IMR-90 (cell line): ENCODE measurements at regions not wholly inside any gene's neighbourhood (a gene's known extent, or its start where the extent isn't known, plus 50 kb on each side); places are given as distances from the start of the nearest gene placed in this dataset.

Experiments
- ATAC-seq: fragments of 200-7000 bp; cut with Tn5 transposase; 2 replicates; pipeline ENCODE4 v1.9.1; 2020; ENCODE audit warnings: low read depth, mild to moderate bottlenecking, moderate library complexity
- BruUV-seq: library from RNA; stranded (reverse); fragments of 400-500 nt; replicated peaks from 2 replicates; lab custom pipeline; 2021; lab: Mats Ljungman, UMichigan
- CTCF ChIA-PET: fragments of 300-600 bp; formaldehyde crosslinking; extraction: SDS; loops from one replicate; lab custom pipeline; 2021; ENCODE audit warnings: antibody characterized with exemption; lab: Yijun Ruan, JAX
- POLR2A ChIA-PET: fragments of 300-600 bp; sonication (Branson Sonifier 250); formaldehyde crosslinking; loops from one replicate; lab custom pipeline; 2022; ENCODE audit warnings: antibody characterized with exemption; ENCODE audit not compliant: unreplicated experiment; lab: Charles Lee
- DNase-seq: peaks from one replicate; pipeline ENCODE4 v3.0.0; 2013
- H2AFZ ChIP-seq: replicated peaks from 2 replicates; pipeline ENCODE3; 2013; ENCODE audit warnings: low read length, mild to moderate bottlenecking; ENCODE audit not compliant: poor library complexity
- H2AK5ac ChIP-seq: 2 replicates; pipeline ENCODE4 v1.6.1; 2013; ENCODE audit warnings: low read depth, low read length, inconsistent platforms
- H2AK9ac ChIP-seq: replicated peaks from 2 replicates; pipeline ENCODE3; 2013; ENCODE audit warnings: mild to moderate bottlenecking, low read depth, low read length, moderate library complexity; ENCODE audit not compliant: poor library complexity
- H2BK120ac ChIP-seq: 2 replicates; pipeline ENCODE4 v1.6.1; 2013; ENCODE audit warnings: low read depth, low read length, inconsistent platforms
- H2BK15ac ChIP-seq: 3 replicates; pipeline ENCODE4 v1.6.1; 2013; ENCODE audit warnings: low read depth, low read length, inconsistent platforms
- H2BK20ac ChIP-seq: 2 replicates; pipeline ENCODE4 v1.6.1; 2013; ENCODE audit warnings: low read depth, mild to moderate bottlenecking, inconsistent platforms, low read length, moderate library complexity
- H2BK5ac ChIP-seq: 2 replicates; pipeline ENCODE4 v1.6.1; 2013; ENCODE audit warnings: mild to moderate bottlenecking, low read depth, low read length, inconsistent platforms; ENCODE audit not compliant: poor library complexity, severe bottlenecking
- H3K14ac ChIP-seq: replicated peaks from 2 replicates; pipeline ENCODE4 v1.6.1; 2013; ENCODE audit warnings: low read depth, low read length, inconsistent platforms
- H3K18ac ChIP-seq: 2 replicates; pipeline ENCODE4 v1.6.1; 2013; ENCODE audit warnings: low read depth, low read length, control low read depth
- H3K23ac ChIP-seq: 2 replicates; pipeline ENCODE4 v1.6.1; 2013; ENCODE audit warnings: low read depth, low read length, inconsistent platforms
- H3K27ac ChIP-seq: 2 replicates; pipeline ENCODE4 v1.5.1; 2013; ENCODE audit warnings: mild to moderate bottlenecking, control low read depth, low read length; ENCODE audit not compliant: insufficient read depth
- H3K27me3 ChIP-seq: 2 replicates; pipeline ENCODE4 v1.6.1; 2013; ENCODE audit warnings: low read length; ENCODE audit not compliant: control insufficient read depth, insufficient read depth
- H3K36me3 ChIP-seq: 2 replicates; pipeline ENCODE4 v1.6.1; 2013; ENCODE audit warnings: low read length, mixed read lengths; ENCODE audit not compliant: control insufficient read depth, insufficient read depth
- H3K4ac ChIP-seq: 2 replicates; pipeline ENCODE4 v1.6.1; 2013; ENCODE audit warnings: low read depth, low read length, inconsistent platforms
- H3K4me1 ChIP-seq: 2 replicates; pipeline ENCODE4 v1.6.1; 2013; ENCODE audit warnings: low read length, mixed read lengths; ENCODE audit not compliant: control insufficient read depth, insufficient read depth
- H3K4me2 ChIP-seq: 2 replicates; pipeline ENCODE4 v1.6.1; 2013; ENCODE audit warnings: low read depth, mild to moderate bottlenecking, control low read depth, low read length, moderate library complexity
- H3K4me3 ChIP-seq: 2 replicates; pipeline ENCODE4 v1.5.1; 2013; ENCODE audit warnings: low read depth, mild to moderate bottlenecking, control low read depth, low read length, moderate library complexity; ENCODE audit not compliant: insufficient read depth
- H3K56ac ChIP-seq: 2 replicates; pipeline ENCODE4 v1.6.1; 2013; ENCODE audit warnings: low read length, inconsistent platforms; ENCODE audit not compliant: insufficient read depth; ENCODE audit errors: extremely low read depth
- H3K79me1 ChIP-seq, 2 experiments: 2 replicates each; pipeline ENCODE4 v1.6.1; 2013; ENCODE audit warnings: low read length in 2 of 2, inconsistent platforms in 1 of 2, low read depth in 1 of 2
- H3K9ac ChIP-seq: 2 replicates; pipeline ENCODE4 v1.6.1; 2013; ENCODE audit warnings: low read depth, low read length, control low read depth
- H3K9me1 ChIP-seq: 2 replicates; pipeline ENCODE4 v1.6.1; 2013; ENCODE audit warnings: low read length, inconsistent platforms; ENCODE audit not compliant: insufficient read depth
- H3K9me3 ChIP-seq: 2 replicates; pipeline ENCODE4 v1.6.1; 2013; ENCODE audit warnings: low read length; ENCODE audit not compliant: control insufficient read depth, insufficient read depth
- H4K20me1 ChIP-seq: 2 replicates; pipeline ENCODE4 v1.6.1; 2013; ENCODE audit warnings: low read length, inconsistent platforms; ENCODE audit not compliant: insufficient read depth
- H4K5ac ChIP-seq: 2 replicates; pipeline ENCODE4 v1.6.1; 2013; ENCODE audit warnings: mild to moderate bottlenecking, low read depth, low read length, control low read depth
- H4K8ac ChIP-seq, 2 experiments: 2 replicates each; pipeline ENCODE4 v1.6.1; 2013; ENCODE audit warnings: low read depth in 2 of 2, low read length in 2 of 2, control low read depth in 1 of 2, inconsistent platforms in 1 of 2
- H4K91ac ChIP-seq: 2 replicates; pipeline ENCODE4 v1.6.1; 2013; ENCODE audit warnings: low read depth, low read length, inconsistent platforms; ENCODE audit not compliant: insufficient read depth
- BHLHE40 ChIP-seq: fragments of 150-350 bp; IDR thresholded peaks from 2 replicates; pipeline ENCODE4 v1.6.1; 2016; ENCODE audit warnings: mild to moderate bottlenecking, low read depth, low read length
- CEBPB ChIP-seq: IDR thresholded peaks from 2 replicates; pipeline ENCODE4 v1.6.1; 2012; ENCODE audit warnings: low read depth, low read length, improper control_type of control experiment
- CHD1 ChIP-seq: IDR thresholded peaks from 2 replicates; pipeline ENCODE4 v1.6.1; 2012; ENCODE audit warnings: low read depth, low read length, improper control_type of control experiment
- FOS ChIP-seq: fragments of 150-350 bp; IDR thresholded peaks from 2 replicates; pipeline ENCODE4 v1.6.1; 2016; ENCODE audit warnings: low read depth, low read length
- MAFK ChIP-seq: IDR thresholded peaks from 2 replicates; pipeline ENCODE4 v1.6.1; 2012; ENCODE audit warnings: low read depth, low read length, improper control_type of control experiment
- MAZ ChIP-seq: IDR thresholded peaks from 2 replicates; pipeline ENCODE4 v1.6.1; 2012; ENCODE audit warnings: low read depth, mild to moderate bottlenecking, low read length, improper control_type of control experiment, moderate library complexity, borderline replicate concordance
- MXI1 ChIP-seq: IDR thresholded peaks from 2 replicates; pipeline ENCODE4 v1.6.1; 2012; ENCODE audit warnings: low read depth, mild to moderate bottlenecking, low read length, moderate library complexity, borderline replicate concordance
- NFE2L2 ChIP-seq: fragments of 150-350 bp; IDR thresholded peaks from 2 replicates; pipeline ENCODE4 v1.6.1; 2016; ENCODE audit warnings: low read depth, mild to moderate bottlenecking, low read length
- RAD21 ChIP-seq: IDR thresholded peaks from 2 replicates; pipeline ENCODE4 v1.6.1; 2012; ENCODE audit warnings: low read length, improper control_type of control experiment
- RCOR1 ChIP-seq: IDR thresholded peaks from 2 replicates; pipeline ENCODE4 v1.6.1; 2012; ENCODE audit warnings: mild to moderate bottlenecking, low read length, improper control_type of control experiment; ENCODE audit not compliant: insufficient replicate concordance
- RFX5 ChIP-seq: IDR thresholded peaks from 2 replicates; pipeline ENCODE4 v1.8.0; 2012; ENCODE audit warnings: low read depth, mild to moderate bottlenecking, low read length, moderate library complexity
- SMC3 ChIP-seq: fragments of 150-350 bp; IDR thresholded peaks from 2 replicates; pipeline ENCODE4 v1.6.1; 2016; ENCODE audit warnings: low read depth, mild to moderate bottlenecking, antibody characterized with exemption, low read length, moderate library complexity
- WGBS, 2 experiments: methylation state at CpG; one replicate each; pipeline versions ENCODE4 v1.1.5 to v1.1.7; 2013; ENCODE audit warnings: missing lambda C conversion rate in 2 of 2; ENCODE audit not compliant: insufficient read length in 1 of 2; ENCODE audit errors: extremely low coverage in 2 of 2; 5-methylcytosine and 5-hydroxymethylcytosine counted together
- dilution Hi-C: fragments of 300-500 bp; cut with HindIII; formaldehyde crosslinking; loops from one replicate; pipeline ENCODE4 v1.14.3; 2018; ENCODE audit warnings: low sequenced_read_pairs; ENCODE audit not compliant: unreplicated experiment
- in situ Hi-C: fragments of 300-500 bp; cut with MboI; formaldehyde crosslinking; loops from 3 replicates; pipeline ENCODE4 v1.14.3; 2019; ENCODE audit warnings: low sequenced_read_pairs, inconsistent platforms, mixed read lengths
- intact Hi-C: fragments of 100-400 bp; cut with micrococcal nuclease; formaldehyde crosslinking; loops from 2 replicates; pipeline ENCODE4 v1.10.0; 2022
- TF ChIP-seq, protein P1 (sequence below): conservative IDR thresholded peaks from 2 replicates; pipeline ENCODE4 v1.5.1; 2012; ENCODE audit warnings: mild to moderate bottlenecking, low read depth, low read length, improper control_type of control experiment
- TF ChIP-seq, protein P2 (sequence below): fragments of 150-350 bp; IDR thresholded peaks from 2 replicates; pipeline ENCODE4 v1.6.1; 2017; ENCODE audit warnings: mild to moderate bottlenecking, antibody characterized with exemption, low read length, low read depth
- TF ChIP-seq, protein P3 (sequence below): fragments of 150-350 bp; IDR thresholded peaks from 2 replicates; pipeline ENCODE4 v1.6.1; 2016; ENCODE audit warnings: low read depth, mild to moderate bottlenecking, low read length, moderate library complexity, borderline replicate concordance

DNA sequence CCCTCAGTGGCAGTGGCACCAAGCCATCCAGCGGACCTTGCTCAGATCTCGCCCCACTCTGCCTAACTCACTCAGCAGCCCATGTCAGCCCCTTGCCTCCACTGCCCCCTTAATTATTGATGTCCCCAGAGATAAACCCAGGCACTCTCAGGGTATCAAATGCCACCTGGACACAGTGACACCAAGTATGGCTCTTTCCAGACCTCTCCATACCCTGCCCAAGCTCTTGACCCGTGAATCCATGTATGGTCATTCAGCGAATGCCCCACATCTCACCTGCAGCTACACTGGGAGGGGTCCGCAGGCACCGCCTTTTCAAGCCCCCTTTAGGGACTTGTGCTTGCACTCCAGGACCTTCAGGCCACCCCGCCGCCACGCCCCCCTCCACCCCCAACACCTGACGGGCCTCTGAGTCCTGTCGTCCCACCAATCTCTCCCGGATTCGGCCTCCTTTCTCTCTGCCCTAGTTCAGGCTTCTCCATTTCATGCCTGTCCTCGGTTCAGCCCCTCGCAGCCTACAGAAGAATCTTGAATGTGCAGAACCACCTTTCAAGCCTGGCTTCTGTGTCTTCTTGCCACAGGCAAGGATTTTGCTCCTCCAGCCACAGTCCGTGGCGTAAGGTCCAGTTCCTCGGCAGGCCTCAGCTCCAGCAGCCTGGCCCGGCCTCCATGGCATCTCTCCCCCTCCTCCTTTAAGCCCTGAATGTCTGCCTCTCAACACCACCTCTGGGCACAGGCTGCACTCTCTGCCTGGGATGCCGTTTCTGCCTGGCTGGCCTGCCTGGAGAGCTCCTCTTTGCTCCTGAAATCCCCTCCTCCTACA lies 54.1 kb upstream of the ODC1 start:
- ATAC-seq, result no peak
- in situ Hi-C loops, result no loop called here
- TF ChIP-seq CHD1 (no peak), MXI1 (no peak), FOS (no peak), SMC3 (no peak), MAZ (no peak), RAD21 (no peak), RFX5 (no peak), MAFK (no peak), RCOR1 (no peak), NFE2L2 (no peak), BHLHE40 (no peak), CEBPB (no peak)
- TF ChIP-seq, protein P1, sequence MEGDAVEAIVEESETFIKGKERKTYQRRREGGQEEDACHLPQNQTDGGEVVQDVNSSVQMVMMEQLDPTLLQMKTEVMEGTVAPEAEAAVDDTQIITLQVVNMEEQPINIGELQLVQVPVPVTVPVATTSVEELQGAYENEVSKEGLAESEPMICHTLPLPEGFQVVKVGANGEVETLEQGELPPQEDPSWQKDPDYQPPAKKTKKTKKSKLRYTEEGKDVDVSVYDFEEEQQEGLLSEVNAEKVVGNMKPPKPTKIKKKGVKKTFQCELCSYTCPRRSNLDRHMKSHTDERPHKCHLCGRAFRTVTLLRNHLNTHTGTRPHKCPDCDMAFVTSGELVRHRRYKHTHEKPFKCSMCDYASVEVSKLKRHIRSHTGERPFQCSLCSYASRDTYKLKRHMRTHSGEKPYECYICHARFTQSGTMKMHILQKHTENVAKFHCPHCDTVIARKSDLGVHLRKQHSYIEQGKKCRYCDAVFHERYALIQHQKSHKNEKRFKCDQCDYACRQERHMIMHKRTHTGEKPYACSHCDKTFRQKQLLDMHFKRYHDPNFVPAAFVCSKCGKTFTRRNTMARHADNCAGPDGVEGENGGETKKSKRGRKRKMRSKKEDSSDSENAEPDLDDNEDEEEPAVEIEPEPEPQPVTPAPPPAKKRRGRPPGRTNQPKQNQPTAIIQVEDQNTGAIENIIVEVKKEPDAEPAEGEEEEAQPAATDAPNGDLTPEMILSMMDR, result no peak
- TF ChIP-seq, protein P2, sequence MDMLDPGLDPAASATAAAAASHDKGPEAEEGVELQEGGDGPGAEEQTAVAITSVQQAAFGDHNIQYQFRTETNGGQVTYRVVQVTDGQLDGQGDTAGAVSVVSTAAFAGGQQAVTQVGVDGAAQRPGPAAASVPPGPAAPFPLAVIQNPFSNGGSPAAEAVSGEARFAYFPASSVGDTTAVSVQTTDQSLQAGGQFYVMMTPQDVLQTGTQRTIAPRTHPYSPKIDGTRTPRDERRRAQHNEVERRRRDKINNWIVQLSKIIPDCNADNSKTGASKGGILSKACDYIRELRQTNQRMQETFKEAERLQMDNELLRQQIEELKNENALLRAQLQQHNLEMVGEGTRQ, result no peak
- TF ChIP-seq, protein P3, sequence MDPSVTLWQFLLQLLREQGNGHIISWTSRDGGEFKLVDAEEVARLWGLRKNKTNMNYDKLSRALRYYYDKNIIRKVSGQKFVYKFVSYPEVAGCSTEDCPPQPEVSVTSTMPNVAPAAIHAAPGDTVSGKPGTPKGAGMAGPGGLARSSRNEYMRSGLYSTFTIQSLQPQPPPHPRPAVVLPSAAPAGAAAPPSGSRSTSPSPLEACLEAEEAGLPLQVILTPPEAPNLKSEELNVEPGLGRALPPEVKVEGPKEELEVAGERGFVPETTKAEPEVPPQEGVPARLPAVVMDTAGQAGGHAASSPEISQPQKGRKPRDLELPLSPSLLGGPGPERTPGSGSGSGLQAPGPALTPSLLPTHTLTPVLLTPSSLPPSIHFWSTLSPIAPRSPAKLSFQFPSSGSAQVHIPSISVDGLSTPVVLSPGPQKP, result no peak

More for the DNA sequence above, 54.1 kb upstream of the ODC1 start:
- H3K23ac ChIP-seq, result no peak overlapping the region
- no peak overlapping the region for H2AK9ac ChIP-seq
- H3K18ac ChIP-seq, result no peak overlapping the region
- H3K9ac ChIP-seq, result no peak overlapping the region
- no peak overlapping the region for H3K56ac ChIP-seq
- intact Hi-C loops, result no loop called here
- H3K79me1 ChIP-seq, result no peaks in the 10 kb centered on the region
- no peak overlapping the region for H3K4me2 ChIP-seq
- ChIA-PET POLR2A (no interaction called here), CTCF (interaction anchor here (0.6 kb wide), 1 partner anchor 64 kb away, joined by 3 read pairs; no protein-coding TSS in a partner anchor)
- DNase-seq, result no peak
- WGBS, 2 experiments, result 81% methylated on average over 15 of the region's 20 CpGs; no CpG with 5 or more reads in 1 of the 2 experiments
- no peak overlapping the region for H4K8ac ChIP-seq
- no peak overlapping the region for H2BK5ac ChIP-seq
- peaks cover 50% of the 10 kb centered on the region for H3K27me3 ChIP-seq
- BruUV-seq, result no TSS peak
- no peaks in the 10 kb centered on the region for H3K36me3 ChIP-seq
- H4K20me1 ChIP-seq, result peaks cover 10% of the 10 kb centered on the region
- no peak overlapping the region for H2AK5ac ChIP-seq
- H2BK15ac ChIP-seq, result no peak overlapping the region
- peak overlapping the region; percentile 32 for H2AFZ ChIP-seq
- peaks cover 5% of the 10 kb centered on the region for H3K4me1 ChIP-seq
- H3K4me3 ChIP-seq, result no peak overlapping the region
- no peak overlapping the region for H4K5ac ChIP-seq
- no peak overlapping the region for H4K91ac ChIP-seq
- H3K4ac ChIP-seq, result no peak overlapping the region
- no peak overlapping the region for H3K27ac ChIP-seq
- peaks cover 2% of the 10 kb centered on the region; the same call in 1 of the 2 replicates for H3K9me1 ChIP-seq
- H2BK120ac ChIP-seq, result no peak overlapping the region
- no peak overlapping the region for H3K14ac ChIP-seq
- no peaks in the 10 kb centered on the region for H3K9me3 ChIP-seq
- dilution Hi-C loops, result no loop called here
- H2BK20ac ChIP-seq, result no peak overlapping the region
